ENCODE measurements at regions not wholly inside any gene's neighbourhood (a gene's known extent, or its start where the extent isn't known, plus 50 kb on each side); places are given as distances from the start of the nearest gene placed in this dataset.

GRCh38 chr12:115485967-115486366 lies 791.5 kb downstream of the MED13L start:
- no peak for TF ChIP-seq CTCF (IDR thresholded peaks at IDR 0.05)
- no peak for TF ChIP-seq POLR2A (IDR thresholded peaks at IDR 0.05)
